Endothelial cell of umbilical vein (primary cell): ENCODE measurements at regions not wholly inside any gene's neighbourhood (a gene's known extent, or its start where the extent isn't known, plus 50 kb on each side); places are given as distances from the start of the nearest gene placed in this dataset.

Source experiments
- CTCF ChIP-seq, 2 donors: IDR thresholded peaks; 1 replicate in 1 of 2; 2 replicates in 1 of 2; pipeline ENCODE4 v1.5.1; 2011; ENCODE audit warnings: low read length in 2 of 2, mild to moderate bottlenecking in 2 of 2, moderate library complexity in 2 of 2, control low read depth in 1 of 2, inconsistent platforms in 1 of 2, low read depth in 1 of 2; ENCODE audit not compliant: insufficient read depth in 1 of 2; ENCODE audit errors: extremely low read depth in 1 of 2
- JUN ChIP-seq: IDR thresholded peaks from 2 replicates; pipeline ENCODE4 v1.6.1; 2011; ENCODE audit warnings: borderline replicate concordance, low read depth; ENCODE audit not compliant: insufficient read length, insufficient read depth
- POLR2A ChIP-seq: IDR thresholded peaks from 2 replicates; pipeline ENCODE4 v1.6.1; 2012; ENCODE audit warnings: low read depth, mild to moderate bottlenecking, control low read depth, low read length
- TF ChIP-seq, protein P1 (sequence below): IDR thresholded peaks from 2 replicates; pipeline ENCODE4 v1.6.1; 2011; ENCODE audit not compliant: insufficient read depth, insufficient read length

DNA sequence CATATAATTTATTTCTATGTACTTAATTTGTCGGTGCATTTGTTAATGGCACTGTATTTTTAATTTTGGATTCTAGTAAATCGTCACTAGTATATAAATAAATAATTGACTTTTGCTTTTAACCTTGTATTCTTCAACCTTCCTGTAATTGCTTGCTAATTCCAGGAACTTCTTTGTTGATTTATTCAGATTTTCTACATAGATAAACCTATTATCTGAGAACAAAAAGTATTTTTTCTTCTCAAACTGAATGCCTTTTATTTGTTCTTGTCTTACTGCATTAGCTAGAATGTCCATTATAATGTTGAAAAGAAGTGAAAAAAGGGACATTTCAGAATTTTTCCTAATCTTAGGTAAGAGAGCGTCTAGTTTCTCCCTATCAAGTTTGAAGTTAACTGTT lies 839.1 kb downstream of the SH3BGRL start:
- TF ChIP-seq POLR2A (no peak), CTCF (IDR thresholded peaks at IDR 0.05; ENCODE audit: extremely low read depth in 1 of 2, insufficient read depth in 1 of 2, low read depth in 1 of 2, low read length in 2 of 2) (no peak), JUN (no peak)
- TF ChIP-seq, protein P1, sequence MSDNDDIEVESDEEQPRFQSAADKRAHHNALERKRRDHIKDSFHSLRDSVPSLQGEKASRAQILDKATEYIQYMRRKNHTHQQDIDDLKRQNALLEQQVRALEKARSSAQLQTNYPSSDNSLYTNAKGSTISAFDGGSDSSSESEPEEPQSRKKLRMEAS = no peak
